ENCODE measurements at regions not wholly inside any gene's neighbourhood (a gene's known extent, or its start where the extent isn't known, plus 50 kb on each side); places are given as distances from the start of the nearest gene placed in this dataset.

DNA sequence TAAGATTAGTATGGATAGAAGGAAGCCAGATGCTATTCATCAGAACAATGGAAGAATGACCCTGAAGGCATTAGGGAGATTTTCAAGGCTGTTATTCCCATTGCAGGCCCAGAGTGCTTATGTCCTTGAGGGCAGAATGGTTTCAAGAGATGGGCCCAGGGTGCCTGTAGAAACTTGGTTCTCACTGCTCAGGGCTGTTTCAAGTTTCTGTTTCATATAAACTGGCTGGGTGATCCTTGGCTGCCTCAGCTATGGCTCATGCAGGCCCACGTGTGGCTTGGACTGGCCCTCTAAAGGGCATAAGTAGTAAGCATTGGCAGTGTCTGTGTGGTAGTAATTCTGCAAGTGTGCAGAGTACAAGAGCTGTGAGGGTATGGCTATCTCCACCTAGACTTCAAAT, 540.9 kb upstream of the MAN1A1 start:
- TF ChIP-seq RXRA (IDR thresholded peaks at IDR 0.05; ENCODE audit: insufficient read depth, low read depth, low read length) = no peak
- TF ChIP-seq, protein P1, sequence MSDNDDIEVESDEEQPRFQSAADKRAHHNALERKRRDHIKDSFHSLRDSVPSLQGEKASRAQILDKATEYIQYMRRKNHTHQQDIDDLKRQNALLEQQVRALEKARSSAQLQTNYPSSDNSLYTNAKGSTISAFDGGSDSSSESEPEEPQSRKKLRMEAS (IDR thresholded peaks at IDR 0.05) = no peak
- TF ChIP-seq CTCF (IDR thresholded peaks at IDR 0.05; ENCODE audit: control extremely low read depth in 1 of 3, insufficient read depth in 1 of 3, low read depth in 1 of 3, low read length in 3 of 3) = no peak
- TF ChIP-seq CHD2 (IDR thresholded peaks at IDR 0.05; ENCODE audit: low read length) = no peak
